IMR-90 (cell line): ENCODE measurements at regions not wholly inside any gene's neighbourhood (a gene's known extent, or its start where the extent isn't known, plus 50 kb on each side); places are given as distances from the start of the nearest gene placed in this dataset.

Experiments
- ATAC-seq: fragments of 200-7000 bp; cut with Tn5 transposase; 2 replicates; pipeline ENCODE4 v1.9.1; 2020; ENCODE audit warnings: low read depth, mild to moderate bottlenecking, moderate library complexity
- BruUV-seq: library from RNA; stranded (reverse); fragments of 400-500 nt; replicated peaks from 2 replicates; lab custom pipeline; 2021; lab: Mats Ljungman, UMichigan
- CTCF ChIA-PET: fragments of 300-600 bp; formaldehyde crosslinking; extraction: SDS; loops from one replicate; lab custom pipeline; 2021; ENCODE audit warnings: antibody characterized with exemption; lab: Yijun Ruan, JAX
- POLR2A ChIA-PET: fragments of 300-600 bp; sonication (Branson Sonifier 250); formaldehyde crosslinking; loops from one replicate; lab custom pipeline; 2022; ENCODE audit warnings: antibody characterized with exemption; ENCODE audit not compliant: unreplicated experiment; lab: Charles Lee
- DNase-seq: peaks from one replicate; pipeline ENCODE4 v3.0.0; 2013
- H2AFZ ChIP-seq: replicated peaks from 2 replicates; pipeline ENCODE3; 2013; ENCODE audit warnings: low read length, mild to moderate bottlenecking; ENCODE audit not compliant: poor library complexity
- H2AK5ac ChIP-seq: 2 replicates; pipeline ENCODE4 v1.6.1; 2013; ENCODE audit warnings: low read depth, low read length, inconsistent platforms
- H2AK9ac ChIP-seq: replicated peaks from 2 replicates; pipeline ENCODE3; 2013; ENCODE audit warnings: mild to moderate bottlenecking, low read depth, low read length, moderate library complexity; ENCODE audit not compliant: poor library complexity
- H2BK120ac ChIP-seq: 2 replicates; pipeline ENCODE4 v1.6.1; 2013; ENCODE audit warnings: low read depth, low read length, inconsistent platforms
- H2BK15ac ChIP-seq: 3 replicates; pipeline ENCODE4 v1.6.1; 2013; ENCODE audit warnings: low read depth, low read length, inconsistent platforms
- H2BK20ac ChIP-seq: 2 replicates; pipeline ENCODE4 v1.6.1; 2013; ENCODE audit warnings: low read depth, mild to moderate bottlenecking, inconsistent platforms, low read length, moderate library complexity
- H2BK5ac ChIP-seq: 2 replicates; pipeline ENCODE4 v1.6.1; 2013; ENCODE audit warnings: mild to moderate bottlenecking, low read depth, low read length, inconsistent platforms; ENCODE audit not compliant: poor library complexity, severe bottlenecking
- H3K14ac ChIP-seq: replicated peaks from 2 replicates; pipeline ENCODE4 v1.6.1; 2013; ENCODE audit warnings: low read depth, low read length, inconsistent platforms
- H3K18ac ChIP-seq: 2 replicates; pipeline ENCODE4 v1.6.1; 2013; ENCODE audit warnings: low read depth, low read length, control low read depth
- H3K23ac ChIP-seq: 2 replicates; pipeline ENCODE4 v1.6.1; 2013; ENCODE audit warnings: low read depth, low read length, inconsistent platforms
- H3K27ac ChIP-seq: 2 replicates; pipeline ENCODE4 v1.5.1; 2013; ENCODE audit warnings: mild to moderate bottlenecking, control low read depth, low read length; ENCODE audit not compliant: insufficient read depth
- H3K27me3 ChIP-seq: 2 replicates; pipeline ENCODE4 v1.6.1; 2013; ENCODE audit warnings: low read length; ENCODE audit not compliant: control insufficient read depth, insufficient read depth
- H3K36me3 ChIP-seq: 2 replicates; pipeline ENCODE4 v1.6.1; 2013; ENCODE audit warnings: low read length, mixed read lengths; ENCODE audit not compliant: control insufficient read depth, insufficient read depth
- H3K4ac ChIP-seq: 2 replicates; pipeline ENCODE4 v1.6.1; 2013; ENCODE audit warnings: low read depth, low read length, inconsistent platforms
- H3K4me1 ChIP-seq: 2 replicates; pipeline ENCODE4 v1.6.1; 2013; ENCODE audit warnings: low read length, mixed read lengths; ENCODE audit not compliant: control insufficient read depth, insufficient read depth
- H3K4me2 ChIP-seq: 2 replicates; pipeline ENCODE4 v1.6.1; 2013; ENCODE audit warnings: low read depth, mild to moderate bottlenecking, control low read depth, low read length, moderate library complexity
- H3K4me3 ChIP-seq: 2 replicates; pipeline ENCODE4 v1.5.1; 2013; ENCODE audit warnings: low read depth, mild to moderate bottlenecking, control low read depth, low read length, moderate library complexity; ENCODE audit not compliant: insufficient read depth
- H3K56ac ChIP-seq: 2 replicates; pipeline ENCODE4 v1.6.1; 2013; ENCODE audit warnings: low read length, inconsistent platforms; ENCODE audit not compliant: insufficient read depth; ENCODE audit errors: extremely low read depth
- H3K79me1 ChIP-seq, 2 experiments: 2 replicates each; pipeline ENCODE4 v1.6.1; 2013; ENCODE audit warnings: low read length in 2 of 2, inconsistent platforms in 1 of 2, low read depth in 1 of 2
- H3K9ac ChIP-seq: 2 replicates; pipeline ENCODE4 v1.6.1; 2013; ENCODE audit warnings: low read depth, low read length, control low read depth
- H3K9me1 ChIP-seq: 2 replicates; pipeline ENCODE4 v1.6.1; 2013; ENCODE audit warnings: low read length, inconsistent platforms; ENCODE audit not compliant: insufficient read depth
- H3K9me3 ChIP-seq: 2 replicates; pipeline ENCODE4 v1.6.1; 2013; ENCODE audit warnings: low read length; ENCODE audit not compliant: control insufficient read depth, insufficient read depth
- H4K20me1 ChIP-seq: 2 replicates; pipeline ENCODE4 v1.6.1; 2013; ENCODE audit warnings: low read length, inconsistent platforms; ENCODE audit not compliant: insufficient read depth
- H4K5ac ChIP-seq: 2 replicates; pipeline ENCODE4 v1.6.1; 2013; ENCODE audit warnings: mild to moderate bottlenecking, low read depth, low read length, control low read depth
- H4K8ac ChIP-seq, 2 experiments: 2 replicates each; pipeline ENCODE4 v1.6.1; 2013; ENCODE audit warnings: low read depth in 2 of 2, low read length in 2 of 2, control low read depth in 1 of 2, inconsistent platforms in 1 of 2
- H4K91ac ChIP-seq: 2 replicates; pipeline ENCODE4 v1.6.1; 2013; ENCODE audit warnings: low read depth, low read length, inconsistent platforms; ENCODE audit not compliant: insufficient read depth
- BHLHE40 ChIP-seq: fragments of 150-350 bp; IDR thresholded peaks from 2 replicates; pipeline ENCODE4 v1.6.1; 2016; ENCODE audit warnings: mild to moderate bottlenecking, low read depth, low read length
- CHD1 ChIP-seq: IDR thresholded peaks from 2 replicates; pipeline ENCODE4 v1.6.1; 2012; ENCODE audit warnings: low read depth, low read length, improper control_type of control experiment
- CTCF ChIP-seq: conservative IDR thresholded peaks from 2 replicates; pipeline ENCODE4 v1.5.1; 2012; ENCODE audit warnings: mild to moderate bottlenecking, low read depth, low read length, improper control_type of control experiment
- ELK1 ChIP-seq: fragments of 150-350 bp; IDR thresholded peaks from 2 replicates; pipeline ENCODE4 v1.6.1; 2016; ENCODE audit warnings: low read depth, mild to moderate bottlenecking, low read length, moderate library complexity, borderline replicate concordance
- FOS ChIP-seq: fragments of 150-350 bp; IDR thresholded peaks from 2 replicates; pipeline ENCODE4 v1.6.1; 2016; ENCODE audit warnings: low read depth, low read length
- MXI1 ChIP-seq: IDR thresholded peaks from 2 replicates; pipeline ENCODE4 v1.6.1; 2012; ENCODE audit warnings: low read depth, mild to moderate bottlenecking, low read length, moderate library complexity, borderline replicate concordance
- NFE2L2 ChIP-seq: fragments of 150-350 bp; IDR thresholded peaks from 2 replicates; pipeline ENCODE4 v1.6.1; 2016; ENCODE audit warnings: low read depth, mild to moderate bottlenecking, low read length
- POLR2A ChIP-seq: IDR thresholded peaks from 2 replicates; pipeline ENCODE4 v1.6.1; 2012; ENCODE audit warnings: mild to moderate bottlenecking, low read depth, low read length
- RAD21 ChIP-seq: IDR thresholded peaks from 2 replicates; pipeline ENCODE4 v1.6.1; 2012; ENCODE audit warnings: low read length, improper control_type of control experiment
- RCOR1 ChIP-seq: IDR thresholded peaks from 2 replicates; pipeline ENCODE4 v1.6.1; 2012; ENCODE audit warnings: mild to moderate bottlenecking, low read length, improper control_type of control experiment; ENCODE audit not compliant: insufficient replicate concordance
- RFX5 ChIP-seq: IDR thresholded peaks from 2 replicates; pipeline ENCODE4 v1.8.0; 2012; ENCODE audit warnings: low read depth, mild to moderate bottlenecking, low read length, moderate library complexity
- SMC3 ChIP-seq: fragments of 150-350 bp; IDR thresholded peaks from 2 replicates; pipeline ENCODE4 v1.6.1; 2016; ENCODE audit warnings: low read depth, mild to moderate bottlenecking, antibody characterized with exemption, low read length, moderate library complexity
- USF2 ChIP-seq: fragments of 150-350 bp; IDR thresholded peaks from 2 replicates; pipeline ENCODE4 v1.6.1; 2017; ENCODE audit warnings: mild to moderate bottlenecking, antibody characterized with exemption, low read length, low read depth
- WGBS, 2 experiments: methylation state at CpG; one replicate each; pipeline versions ENCODE4 v1.1.5 to v1.1.7; 2013; ENCODE audit warnings: missing lambda C conversion rate in 2 of 2; ENCODE audit not compliant: insufficient read length in 1 of 2; ENCODE audit errors: extremely low coverage in 2 of 2; 5-methylcytosine and 5-hydroxymethylcytosine counted together
- dilution Hi-C: fragments of 300-500 bp; cut with HindIII; formaldehyde crosslinking; loops from one replicate; pipeline ENCODE4 v1.14.3; 2018; ENCODE audit warnings: low sequenced_read_pairs; ENCODE audit not compliant: unreplicated experiment
- in situ Hi-C: fragments of 300-500 bp; cut with MboI; formaldehyde crosslinking; loops from 3 replicates; pipeline ENCODE4 v1.14.3; 2019; ENCODE audit warnings: low sequenced_read_pairs, inconsistent platforms, mixed read lengths
- intact Hi-C: fragments of 100-400 bp; cut with micrococcal nuclease; formaldehyde crosslinking; loops from 2 replicates; pipeline ENCODE4 v1.10.0; 2022

- DNase-seq: peak; percentile 83
- Histone ChIP-seq H3K4me3 (no peak overlapping the region), H3K79me1 (no peaks in the 10 kb centered on the region), H3K9me3 (no peaks in the 10 kb centered on the region), H4K20me1 (no peaks in the 10 kb centered on the region), H4K5ac (peak overlapping the region; percentile 58), H2BK120ac (peak overlapping the region; percentile 98), H3K56ac (peak overlapping the region; percentile 49), H3K27ac (peak overlapping the region; percentile 48; the same call in 1 of the 2 replicates), H3K4me2 (no peak overlapping the region), H3K9me1 (peaks cover 9% of the 10 kb centered on the region), H3K36me3 (no peaks in the 10 kb centered on the region), H3K4ac (peak overlapping the region; percentile 88), H2BK20ac (peak overlapping the region; percentile 97), H3K14ac (peak overlapping the region; percentile 80), H2BK15ac (peak overlapping the region; percentile 64; the same call in 2 of the 3 replicates), H3K18ac (peak overlapping the region; percentile 55), H4K91ac (peak overlapping the region; percentile 95), H3K9ac (no peak overlapping the region; the same call in 1 of the 2 replicates), H2AK9ac (peak overlapping the region; percentile 86), H4K8ac (peak overlapping the region; percentile 22 to 90), H3K23ac (peak overlapping the region; percentile 67), H2AFZ (peak overlapping the region; percentile 52), H2AK5ac (peak overlapping the region; percentile 90), H3K27me3 (no peaks in the 10 kb centered on the region), H3K4me1 (peaks cover 10% of the 10 kb centered on the region), H2BK5ac (peak overlapping the region; percentile 66)
- in situ Hi-C loops (loop anchor here (10.0 kb wide), 2 partner anchors 94 to 194 kb away; no protein-coding TSS in a partner anchor), dilution Hi-C loops (no loop called here), intact Hi-C loops (loop anchor here (1.0 kb wide), 2 partner anchors 83 to 120 kb away; no protein-coding TSS in a partner anchor)
- POLR2A ChIA-PET: interaction anchor here (1.0 kb wide), 2 partner anchors 57 to 68 kb away, joined by 4 read pairs; no protein-coding TSS in a partner anchor
- ATAC-seq: peak; percentile 88
- 23% methylated on average over 5 of the region's 14 CpGs; no CpG with 5 or more reads in 1 of the 2 experiments for WGBS, 2 experiments
- BruUV-seq: no TSS peak
- CTCF ChIA-PET: interaction anchor here (0.5 to 6.3 kb wide), 22 partner anchors 29 to 437 kb away, joined by 3 to 101 read pairs (median 4); partner anchors contain the start of gene CLDN11
- peak; percentile 78 for TF ChIP-seq CTCF
- TF ChIP-seq RAD21: peak; percentile 90
- TF ChIP-seq MXI1: no peak
- peak; percentile 81 for TF ChIP-seq SMC3
- TF ChIP-seq POLR2A: no peak
- no peak for TF ChIP-seq FOS
- TF ChIP-seq NFE2L2: no peak
- no peak for TF ChIP-seq ELK1
- TF ChIP-seq BHLHE40: no peak
- no peak for TF ChIP-seq CHD1
- TF ChIP-seq RCOR1: no peak
- TF ChIP-seq USF2: no peak
- no peak for TF ChIP-seq RFX5
Observed at GRCh38 chr3:170809007-170809974, 60.7 kb downstream of the RPL22L1 start.
